Type B pancreatic cell (in vitro differentiated cells): ENCODE measurements at regions not wholly inside any gene's neighbourhood (a gene's known extent, or its start where the extent isn't known, plus 50 kb on each side); places are given as distances from the start of the nearest gene placed in this dataset.

Experiments used
- DNase-seq: peaks from one replicate; pipeline ENCODE4 v3.0.0; 2021; ENCODE audit warnings: mixed read lengths; ENCODE audit not compliant: unreplicated experiment; ENCODE audit errors: extremely low spot score
- H3K27ac Mint-ChIP-seq: 2 replicates; pipeline ENCODE4 v1.8.0; 2021; ENCODE audit warnings: mild to moderate bottlenecking, mixed read lengths
- H3K27me3 Mint-ChIP-seq: 2 replicates; pipeline ENCODE4 v1.8.0; 2021; ENCODE audit warnings: mixed read lengths
- H3K36me3 Mint-ChIP-seq: 2 replicates; pipeline ENCODE4 v1.8.0; 2021; ENCODE audit warnings: mixed read lengths
- H3K4me1 Mint-ChIP-seq: one replicate; pipeline ENCODE4 v1.8.0; 2021; ENCODE audit warnings: mixed read lengths; ENCODE audit not compliant: unreplicated experiment
- H3K4me3 Mint-ChIP-seq: 2 replicates; pipeline ENCODE4 v1.8.0; 2021; ENCODE audit warnings: mild to moderate bottlenecking, mixed read lengths
- H3K9me3 Mint-ChIP-seq: 2 replicates; pipeline ENCODE4 v1.8.0; 2021; ENCODE audit warnings: mixed read lengths
- CTCF ChIP-seq: fragments of 200-600 bp; sonication (generic); conservative IDR thresholded peaks from 2 replicates; pipeline ENCODE4 v1.5.0; 2021; ENCODE audit warnings: antibody characterized with exemption, mild to moderate bottlenecking

GRCh38 chr9:78921341-78921740, 624.4 kb downstream of the PSAT1 start:
- no peaks in the 10 kb centered on the region for H3K4me1 Mint-ChIP-seq
- no peak for DNase-seq
- peaks cover 3% of the 10 kb centered on the region for H3K27me3 Mint-ChIP-seq
- H3K9me3 Mint-ChIP-seq, result peaks cover 10% of the 10 kb centered on the region
- no peak overlapping the region for H3K4me3 Mint-ChIP-seq
- no peak overlapping the region for H3K27ac Mint-ChIP-seq
- TF ChIP-seq CTCF, result no peak
- H3K36me3 Mint-ChIP-seq, result peaks cover 4% of the 10 kb centered on the region

GRCh38 chr9:78923966-78924659, 627.2 kb downstream of the PSAT1 start:
- Mint-ChIP-seq H3K4me1 (no peaks in the 10 kb centered on the region), H3K27ac (no peak overlapping the region), H3K9me3 (no peaks in the 10 kb centered on the region), H3K36me3 (no peaks in the 10 kb centered on the region), H3K4me3 (no peak overlapping the region), H3K27me3 (peaks cover 3% of the 10 kb centered on the region)
- DNase-seq, result no peak
- TF ChIP-seq CTCF, result no peak

- Mint-ChIP-seq H3K27ac (no peak overlapping the region), H3K9me3 (peaks cover 5% of the 10 kb centered on the region), H3K36me3 (no peaks in the 10 kb centered on the region), H3K4me1 (peaks cover 9% of the 10 kb centered on the region), H3K4me3 (no peak overlapping the region), H3K27me3 (no peaks in the 10 kb centered on the region)
- no peak for DNase-seq
- no peak for TF ChIP-seq CTCF
These were observed 630.4 kb downstream of the PSAT1 start for GRCh38 chr9:78927099-78927940.

GRCh38 chr9:78928625-78929405, 631.9 kb downstream of the PSAT1 start:
- Mint-ChIP-seq H3K9me3 (peaks cover 5% of the 10 kb centered on the region), H3K27ac (no peak overlapping the region), H3K4me3 (no peak overlapping the region), H3K27me3 (peaks cover 6% of the 10 kb centered on the region), H3K4me1 (peaks cover 9% of the 10 kb centered on the region), H3K36me3 (no peaks in the 10 kb centered on the region)
- TF ChIP-seq CTCF, result no peak
- DNase-seq, result no peak

- Mint-ChIP-seq H3K27ac (no peak overlapping the region), H3K4me1 (peaks cover 9% of the 10 kb centered on the region), H3K4me3 (no peak overlapping the region), H3K36me3 (no peaks in the 10 kb centered on the region), H3K27me3 (peaks cover 7% of the 10 kb centered on the region), H3K9me3 (peaks cover 5% of the 10 kb centered on the region)
- no peak for DNase-seq
- no peak for TF ChIP-seq CTCF
These were observed 633.4 kb downstream of the PSAT1 start for GRCh38 chr9:78930281-78930680.
